Activated CD4-positive, alpha-beta T cell treated with anti-CD3 and anti-CD28 coated beads for 1 hour (primary cell): ENCODE measurements at regions not wholly inside any gene's neighbourhood (a gene's known extent, or its start where the extent isn't known, plus 50 kb on each side); places are given as distances from the start of the nearest gene placed in this dataset.

Experiments used
- DNase-seq: peaks from one replicate; pipeline ENCODE4 v3.0.0-alpha.2; 2020

DNA sequence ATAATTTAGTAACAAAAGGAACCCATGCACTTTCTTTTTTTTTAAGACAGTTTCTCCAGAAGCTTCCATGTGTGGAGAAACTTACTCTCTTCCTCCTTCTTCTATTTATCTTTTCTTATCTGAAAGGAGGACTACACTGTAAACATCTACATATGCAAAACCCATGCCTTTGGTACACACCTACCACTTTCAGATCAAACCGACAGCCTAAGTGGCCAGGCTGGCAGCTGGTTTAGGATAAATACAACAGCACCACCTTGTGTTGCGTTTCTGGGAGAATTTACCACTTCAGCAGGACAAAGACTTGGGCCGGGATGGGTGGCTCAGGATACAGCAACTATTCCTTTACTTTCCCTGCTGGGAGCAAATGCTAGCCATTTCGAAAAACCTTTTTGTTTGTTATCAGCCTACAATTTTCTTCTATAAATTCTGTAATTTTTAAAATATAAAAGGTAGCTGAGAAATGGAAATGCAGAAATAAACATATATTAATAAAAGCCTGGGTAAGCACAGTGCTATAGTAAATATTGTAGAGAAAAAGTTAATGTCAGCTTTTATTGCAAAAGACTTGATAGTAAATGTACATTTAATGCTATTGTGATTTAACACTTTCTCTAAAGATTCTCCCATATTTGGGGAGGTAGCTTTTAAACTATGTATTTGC, 94.0 kb upstream of the RFC3 start:
- DNase-seq, result peak; percentile 43

- DNase-seq, result no peak
Measured at GRCh38 chr13:33725340-33725739, 92.6 kb upstream of the RFC3 start.

- no peak for DNase-seq
Measured at GRCh38 chr13:33727297-33728083, 90.5 kb upstream of the RFC3 start.

GRCh38 chr13:33728271-33729037, 89.5 kb upstream of the RFC3 start:
- DNase-seq, result no peak

DNA sequence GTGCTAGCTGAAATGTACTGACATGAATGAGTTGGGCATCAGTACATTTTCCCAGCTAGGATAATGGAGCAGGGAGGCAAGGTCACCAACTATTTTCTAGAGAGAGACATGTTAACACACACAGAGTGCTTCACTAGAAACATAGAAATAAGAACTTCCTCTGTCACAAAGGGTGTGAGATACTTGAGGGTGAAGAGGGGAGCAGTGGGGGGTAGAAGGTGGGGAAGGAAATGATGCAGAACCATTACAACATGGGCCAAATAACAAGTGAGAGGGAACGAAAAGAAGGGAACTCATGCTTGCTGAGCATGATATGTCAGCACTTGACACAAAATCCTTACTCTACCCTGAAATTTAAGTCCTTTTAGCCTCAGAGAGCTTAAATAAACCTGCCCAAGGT, 87.8 kb upstream of the RFC3 start:
- no peak for DNase-seq

DNA sequence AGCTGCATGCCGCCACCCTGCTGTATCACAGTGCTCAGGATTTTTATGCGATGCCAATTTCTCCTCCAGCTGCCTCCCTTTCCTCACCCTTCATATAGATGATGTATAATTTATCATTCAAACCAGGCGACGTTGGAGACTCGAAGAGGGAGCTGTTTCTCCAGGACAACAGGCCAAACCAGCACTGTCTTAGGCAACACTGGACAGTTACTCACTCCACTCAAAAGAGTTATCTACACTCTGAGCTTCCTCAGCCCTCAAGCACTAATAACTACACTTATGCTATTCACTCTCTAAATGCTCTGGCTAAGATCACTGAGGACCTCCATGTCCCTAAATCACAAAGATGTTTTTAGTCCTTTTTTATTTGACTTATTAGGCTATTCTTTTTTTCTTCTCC, 87.3 kb upstream of the RFC3 start:
- DNase-seq, result no peak

GRCh38 chr13:33735276-33735675, 82.7 kb upstream of the RFC3 start:
- DNase-seq, result no peak

GRCh38 chr13:33739254-33739653, 78.7 kb upstream of the RFC3 start:
- DNase-seq, result no peak

DNA sequence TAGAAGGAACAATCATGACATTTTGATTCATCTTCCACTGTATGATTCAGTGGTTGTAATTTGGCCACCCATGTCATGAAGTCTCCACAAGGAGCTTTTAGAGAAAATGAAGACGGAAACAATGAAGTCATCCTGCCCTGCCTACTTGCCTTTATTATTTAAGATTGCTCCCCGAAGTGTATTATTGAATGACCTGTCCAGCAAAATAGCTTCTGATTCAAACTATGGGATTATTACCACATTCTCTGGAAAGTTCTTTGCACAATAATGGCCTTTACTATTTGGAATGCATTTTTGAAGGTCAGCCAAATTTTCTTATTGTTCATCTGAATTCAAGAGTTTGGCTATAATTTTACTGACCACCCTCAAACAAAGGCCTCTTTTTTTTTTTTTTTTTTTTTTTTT, 77.8 kb upstream of the RFC3 start:
- DNase-seq, result no peak

GRCh38 chr13:33742321-33742720, 75.6 kb upstream of the RFC3 start:
- no peak for DNase-seq

DNA sequence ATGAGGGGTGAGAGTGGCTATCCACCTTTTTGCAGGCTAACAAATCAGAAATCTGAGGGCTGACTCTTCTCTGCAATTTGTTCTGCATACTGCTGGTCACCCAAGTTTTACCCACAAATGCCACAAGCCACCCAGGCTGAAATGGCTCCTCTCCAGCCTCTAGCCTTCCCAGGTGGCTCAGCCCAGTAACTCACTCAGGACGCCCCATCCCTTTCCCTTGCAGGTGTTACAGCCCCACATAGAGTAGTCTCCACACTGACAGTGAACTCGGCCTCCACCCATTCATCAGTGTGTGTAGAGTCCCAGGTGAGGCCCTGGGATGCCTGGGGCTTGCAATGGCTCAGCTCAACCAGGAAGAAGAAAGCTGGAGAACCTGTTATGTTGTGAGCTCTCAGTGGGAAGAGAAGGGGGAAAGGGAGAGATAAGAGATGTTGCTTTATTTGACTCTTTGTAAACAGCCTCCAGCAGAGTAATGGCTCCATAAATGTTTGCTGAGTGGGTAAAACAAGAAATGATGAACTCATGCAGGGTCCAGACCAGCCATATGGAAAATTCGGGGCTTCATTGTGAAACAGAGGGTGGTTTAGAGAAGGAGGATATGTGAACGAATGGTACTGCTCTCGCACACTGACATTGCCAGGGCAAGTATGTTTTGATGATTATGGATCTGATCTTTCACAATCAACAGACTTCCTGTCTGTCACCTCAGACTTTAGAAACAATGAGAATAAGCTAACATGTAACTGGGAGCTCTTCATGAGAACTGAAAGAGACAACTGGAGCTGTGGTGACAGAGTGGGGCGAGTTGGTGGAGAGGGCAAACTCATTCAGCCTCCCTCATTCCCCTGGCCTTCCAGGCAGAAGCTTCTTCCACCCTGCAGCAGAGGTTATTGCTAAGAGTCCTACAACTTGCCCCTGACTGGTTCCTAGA, 74.2 kb upstream of the RFC3 start:
- no peak for DNase-seq

GRCh38 chr13:33744589-33745369, 73.2 kb upstream of the RFC3 start:
- DNase-seq, result no peak

DNA sequence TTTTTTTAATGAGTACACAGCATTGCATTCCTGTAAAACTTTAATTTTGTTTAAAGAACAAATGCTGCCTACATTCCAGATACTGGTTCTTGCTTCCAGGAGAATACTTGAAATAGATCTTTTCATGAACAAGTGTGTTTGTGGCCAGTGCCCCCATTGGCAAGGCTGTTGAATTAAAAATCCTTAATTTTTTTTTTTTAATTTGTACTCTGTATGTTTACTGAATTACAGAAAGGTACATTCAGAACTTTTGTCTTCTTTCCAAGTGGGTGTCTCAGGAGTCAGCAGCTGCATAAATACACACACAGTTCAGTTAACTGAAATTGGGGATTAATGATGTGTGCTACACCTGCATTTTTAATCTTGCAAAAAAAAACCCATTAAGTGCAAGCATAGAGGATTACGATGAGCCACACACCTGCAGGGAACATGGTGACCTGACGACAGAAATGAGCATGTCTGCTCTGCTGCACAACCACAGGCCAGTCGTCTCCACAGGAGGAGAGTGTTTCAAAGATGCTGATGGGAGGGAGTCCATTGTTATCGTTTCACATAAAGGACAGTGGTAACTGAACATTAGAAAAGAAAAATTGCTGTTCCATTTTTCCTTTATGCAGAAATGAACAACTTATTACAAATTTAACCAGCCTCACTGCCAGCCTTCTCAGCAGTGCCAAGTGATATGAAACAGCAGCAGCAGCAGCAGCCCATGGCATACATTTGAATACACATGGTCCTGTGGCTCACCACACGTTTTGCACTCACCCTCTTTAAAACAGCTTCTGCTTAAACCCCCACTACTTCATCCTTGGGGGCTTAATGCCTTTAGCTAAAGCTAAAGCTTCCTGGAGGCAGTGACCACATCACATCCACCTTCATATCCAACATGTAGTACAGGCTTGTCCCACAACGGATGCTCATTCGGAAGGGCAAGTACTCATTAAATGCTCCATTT, 72.3 kb upstream of the RFC3 start:
- no peak for DNase-seq

DNA sequence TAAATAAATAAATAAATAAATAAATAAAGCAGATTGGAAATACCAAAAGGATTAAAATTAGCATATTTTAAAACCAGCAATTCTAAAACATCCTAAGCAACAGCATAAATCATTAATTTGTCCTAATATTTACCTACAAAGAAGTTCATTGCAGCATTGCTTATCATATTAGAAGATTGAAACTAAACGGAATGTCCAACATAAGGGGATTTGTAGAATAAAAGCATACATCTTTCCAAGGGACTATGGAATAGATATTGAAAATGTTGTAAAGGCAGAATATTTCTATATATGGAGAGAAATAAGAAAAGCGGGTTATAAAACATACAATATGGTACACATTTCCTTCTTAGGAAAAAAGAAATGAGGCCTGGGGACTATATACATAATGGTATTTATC, 71.1 kb upstream of the RFC3 start:
- DNase-seq, result no peak

DNA sequence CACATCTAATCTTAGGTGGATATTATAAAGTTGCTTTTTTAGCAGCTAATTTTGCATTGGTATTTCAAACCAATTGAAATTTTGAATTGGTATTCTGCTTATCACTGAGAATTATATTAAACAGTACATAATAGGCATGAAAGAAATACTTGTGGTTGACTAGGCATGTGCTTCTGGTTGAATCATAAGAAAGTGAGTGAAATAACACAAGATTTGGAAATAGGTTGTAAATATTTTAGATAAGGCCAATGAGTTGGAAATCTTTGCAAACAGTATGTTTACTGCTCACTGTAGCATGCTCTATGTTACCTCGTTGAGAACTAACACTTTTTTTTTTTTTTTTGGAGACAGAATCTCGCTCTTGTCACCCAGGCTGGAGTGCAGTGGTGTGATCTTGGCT, 66.8 kb upstream of the RFC3 start:
- no peak for DNase-seq

- DNase-seq, result no peak
Measured at GRCh38 chr13:33752094-33752493, 65.9 kb upstream of the RFC3 start.

- no peak for DNase-seq
Measured at GRCh38 chr13:33752597-33752996, 65.4 kb upstream of the RFC3 start.

GRCh38 chr13:33756929-33757328, 61.0 kb upstream of the RFC3 start:
- no peak for DNase-seq

- DNase-seq, result no peak
Measured at GRCh38 chr13:33757713-33758112, 60.2 kb upstream of the RFC3 start.

DNA sequence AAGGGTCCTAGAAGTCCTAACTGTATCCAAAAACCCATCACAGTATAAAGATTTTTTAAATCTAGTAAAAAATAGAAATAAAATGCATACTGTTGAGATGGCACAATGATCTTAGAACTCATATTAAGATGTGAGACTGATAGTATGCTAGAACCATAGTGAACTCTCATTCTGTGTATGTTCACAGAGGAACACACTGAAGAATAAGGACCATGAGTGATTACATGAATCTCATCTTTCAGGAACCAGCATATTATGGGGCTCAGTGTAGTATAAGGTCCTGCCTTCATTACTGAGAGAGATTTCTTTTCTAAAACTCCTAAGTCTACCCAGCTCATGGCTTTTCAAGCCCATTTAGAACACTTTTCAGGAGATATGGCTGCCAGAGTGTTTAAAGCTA, 59.8 kb upstream of the RFC3 start:
- no peak for DNase-seq

DNA sequence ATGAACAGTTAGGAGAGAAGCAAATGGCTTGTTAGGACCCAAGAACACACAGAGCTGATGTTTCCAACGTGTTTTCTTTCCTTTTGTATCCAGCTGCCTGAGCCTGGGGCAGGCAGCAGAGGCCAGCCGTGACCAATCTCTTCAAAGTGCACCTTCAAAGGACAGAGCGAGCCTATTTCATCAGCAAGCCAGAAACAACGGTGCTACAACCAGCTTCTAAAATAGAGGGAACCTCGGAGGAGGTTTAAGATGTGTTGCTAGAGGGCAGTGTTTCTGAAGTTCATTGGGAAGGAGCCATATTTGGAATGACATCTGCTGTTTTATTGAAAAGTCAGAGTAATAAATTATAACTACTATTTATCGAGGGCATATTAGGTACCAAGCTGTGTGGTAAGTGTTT, 56.2 kb upstream of the RFC3 start:
- DNase-seq, result no peak
